NCI-H1417 treated with DMSO at 0.1 percent for 48 hours (cell line): ENCODE measurements at regions not wholly inside any gene's neighbourhood (a gene's known extent, or its start where the extent isn't known, plus 50 kb on each side); places are given as distances from the start of the nearest gene placed in this dataset.

Source experiments
- DNase-seq: peaks from one replicate; lab custom pipeline; 2025; lab: John Stamatoyannopoulos, UW

- DNase-seq = no peak
These were observed 2898.7 kb upstream of the PCDH20 start for GRCh38 chr13:64314331-64314730.

- DNase-seq = no peak
These were observed 2896.3 kb upstream of the PCDH20 start for GRCh38 chr13:64311948-64312347.

GRCh38 chr13:64311112-64311511, 2895.5 kb upstream of the PCDH20 start:
- DNase-seq = no peak

- no peak for DNase-seq
These were observed 2889.6 kb upstream of the PCDH20 start for GRCh38 chr13:64305246-64305645.

GRCh38 chr13:64300239-64300638, 2884.6 kb upstream of the PCDH20 start:
- DNase-seq = no peak

- no peak for DNase-seq
These were observed 2878.3 kb upstream of the PCDH20 start for GRCh38 chr13:64293923-64294322.

GRCh38 chr13:64289702-64290101, 2874.1 kb upstream of the PCDH20 start:
- no peak for DNase-seq

- DNase-seq = no peak
These were observed 2868.3 kb upstream of the PCDH20 start for GRCh38 chr13:64283926-64284325.

- DNase-seq = no peak
These were observed 2862.8 kb upstream of the PCDH20 start for GRCh38 chr13:64278493-64278892.

- no peak for DNase-seq
These were observed 2861.4 kb upstream of the PCDH20 start for GRCh38 chr13:64277097-64277496.

- DNase-seq = no peak
These were observed 2860.6 kb upstream of the PCDH20 start for GRCh38 chr13:64276232-64276631.

- DNase-seq = no peak
These were observed 2859.0 kb upstream of the PCDH20 start for GRCh38 chr13:64274481-64275217.

- DNase-seq = no peak
These were observed 2858.1 kb upstream of the PCDH20 start for GRCh38 chr13:64273780-64274179.

GRCh38 chr13:64272681-64273080, 2857.0 kb upstream of the PCDH20 start:
- DNase-seq = no peak

- DNase-seq = no peak
These were observed 2850.4 kb upstream of the PCDH20 start for GRCh38 chr13:64266024-64266423.

GRCh38 chr13:64263285-64263684, 2847.6 kb upstream of the PCDH20 start:
- DNase-seq = no peak

- no peak for DNase-seq
These were observed 2841.1 kb upstream of the PCDH20 start for GRCh38 chr13:64256751-64257150.

- no peak for DNase-seq
These were observed 2840.3 kb upstream of the PCDH20 start for GRCh38 chr13:64255988-64256387.

GRCh38 chr13:64248371-64249065, 2832.9 kb upstream of the PCDH20 start:
- no peak for DNase-seq

GRCh38 chr13:64239372-64239771, 2823.7 kb upstream of the PCDH20 start:
- no peak for DNase-seq

- DNase-seq = no peak
These were observed 2818.6 kb upstream of the PCDH20 start for GRCh38 chr13:64234255-64234654.

- no peak for DNase-seq
These were observed 2807.4 kb upstream of the PCDH20 start for GRCh38 chr13:64223016-64223415.

- DNase-seq = no peak
These were observed 2791.0 kb upstream of the PCDH20 start for GRCh38 chr13:64206430-64207225.
